ENCODE measurements at regions not wholly inside any gene's neighbourhood (a gene's known extent, or its start where the extent isn't known, plus 50 kb on each side); places are given as distances from the start of the nearest gene placed in this dataset.
A peak's percentile ranks its signal among the peaks of the same experiment; 100 is the strongest.

GRCh38 chr4:169902658-169903345 lies 123.4 kb downstream of the MFAP3L start:
- Histone ChIP-seq H3K4me1 (ENCODE audit: insufficient read depth, low read length, poor library complexity, severe bottlenecking) (no peaks in the 10 kb centered on the region), H3K9me3 (ENCODE audit: low read depth, low read length, poor library complexity, severe bottlenecking) (no peaks in the 10 kb centered on the region), H3K27me3 (replicated peaks; ENCODE audit: insufficient read depth, low read depth, low read length, poor library complexity) (no peaks in the 10 kb centered on the region), H3K4me3 (ENCODE audit: low read depth, low read length, poor library complexity, severe bottlenecking) (no peak overlapping the region), H3K36me3 (ENCODE audit: insufficient read depth, low read length, poor library complexity, severe bottlenecking) (no peaks in the 10 kb centered on the region), H3K27ac (ENCODE audit: low read depth, low read length, poor library complexity, severe bottlenecking) (no peak overlapping the region)
- TF ChIP-seq EZH2 (IDR thresholded peaks at IDR 0.05; ENCODE audit: borderline replicate concordance, low read depth, low read length, poor library complexity, severe bottlenecking) (no peak), CTCF (conservative IDR thresholded peaks at IDR 0.05; ENCODE audit: low read depth, low read length) (no peak)
- DNase-seq (ENCODE audit: low spot score) = no peak
- BruUV-seq (replicated peaks) = no TSS peak
- intact Hi-C loops (cut with micrococcal nuclease; ENCODE audit: unreplicated experiment) = no loop called here
- CTCF ChIA-PET = no interaction called here
- POLR2A ChIA-PET (ENCODE audit: low non-redundant PET) = no interaction called here

GRCh38 chr4:169900241-169900845 lies 125.9 kb downstream of the MFAP3L start:
- no peak for TF ChIP-seq CTCF (conservative IDR thresholded peaks at IDR 0.05; ENCODE audit: low read depth, low read length)
- TF ChIP-seq EZH2 (IDR thresholded peaks at IDR 0.05; ENCODE audit: borderline replicate concordance, low read depth, low read length, poor library complexity, severe bottlenecking) = no peak
- CTCF ChIA-PET = no interaction called here
- no peaks in the 10 kb centered on the region for H3K36me3 ChIP-seq (ENCODE audit: insufficient read depth, low read length, poor library complexity, severe bottlenecking)
- H3K27ac ChIP-seq (ENCODE audit: low read depth, low read length, poor library complexity, severe bottlenecking) = no peak overlapping the region
- no peaks in the 10 kb centered on the region for H3K4me1 ChIP-seq (ENCODE audit: insufficient read depth, low read length, poor library complexity, severe bottlenecking)
- POLR2A ChIA-PET (ENCODE audit: low non-redundant PET) = no interaction called here
- intact Hi-C loops (cut with micrococcal nuclease; ENCODE audit: unreplicated experiment) = no loop called here
- no peak overlapping the region for H3K4me3 ChIP-seq (ENCODE audit: low read depth, low read length, poor library complexity, severe bottlenecking)
- no peaks in the 10 kb centered on the region for H3K9me3 ChIP-seq (ENCODE audit: low read depth, low read length, poor library complexity, severe bottlenecking)
- no TSS peak for BruUV-seq (replicated peaks)
- H3K27me3 ChIP-seq (replicated peaks; ENCODE audit: insufficient read depth, low read depth, low read length, poor library complexity) = no peaks in the 10 kb centered on the region
- DNase-seq (ENCODE audit: low spot score) = no peak

GRCh38 chr4:169899295-169899694 lies 126.9 kb downstream of the MFAP3L start:
- Histone ChIP-seq H3K27me3 (replicated peaks; ENCODE audit: insufficient read depth, low read depth, low read length, poor library complexity) (no peaks in the 10 kb centered on the region), H3K9me3 (ENCODE audit: low read depth, low read length, poor library complexity, severe bottlenecking) (no peaks in the 10 kb centered on the region), H3K4me1 (ENCODE audit: insufficient read depth, low read length, poor library complexity, severe bottlenecking) (no peaks in the 10 kb centered on the region), H3K4me3 (ENCODE audit: low read depth, low read length, poor library complexity, severe bottlenecking) (no peak overlapping the region), H3K27ac (ENCODE audit: low read depth, low read length, poor library complexity, severe bottlenecking) (no peak overlapping the region), H3K36me3 (ENCODE audit: insufficient read depth, low read length, poor library complexity, severe bottlenecking) (no peaks in the 10 kb centered on the region)
- peak; percentile 48 for DNase-seq (ENCODE audit: low spot score)
- TF ChIP-seq EZH2 (IDR thresholded peaks at IDR 0.05; ENCODE audit: borderline replicate concordance, low read depth, low read length, poor library complexity, severe bottlenecking) = no peak
- TF ChIP-seq CTCF (conservative IDR thresholded peaks at IDR 0.05; ENCODE audit: low read depth, low read length) = no peak
- ChIA-PET CTCF (no interaction called here), POLR2A (ENCODE audit: low non-redundant PET) (no interaction called here)
- no TSS peak for BruUV-seq (replicated peaks)
- intact Hi-C loops (cut with micrococcal nuclease; ENCODE audit: unreplicated experiment) = no loop called here

Measured in A673 (cell line).